HL-60 (cell line): ENCODE measurements at regions not wholly inside any gene's neighbourhood (a gene's known extent, or its start where the extent isn't known, plus 50 kb on each side); places are given as distances from the start of the nearest gene placed in this dataset.

ENCODE experiments used
- DNase-seq, 2 experiments: peaks; one replicate each; pipeline ENCODE4 v3.0.0-alpha.2; 2010 to 2020; ENCODE audit warnings: low read depth in 1 of 2, low spot score in 1 of 2
- H3K27ac ChIP-seq: fragments of 250-450 bp; sonication (Bioruptor Pico); replicated peaks from 2 replicates; pipeline ENCODE4 v1.5.1; 2020; ENCODE audit warnings: mild to moderate bottlenecking, moderate library complexity
- H3K27me3 ChIP-seq: fragments of 250-450 bp; sonication (Bioruptor Pico); 2 replicates; pipeline ENCODE4 v1.5.1; 2021; ENCODE audit warnings: mild to moderate bottlenecking, moderate library complexity; ENCODE audit not compliant: insufficient read depth, poor library complexity, severe bottlenecking
- H3K4me3 ChIP-seq: replicated peaks from 2 replicates; pipeline ENCODE4 v1.5.1; 2011; ENCODE audit warnings: mild to moderate bottlenecking, control low read depth, low read length; ENCODE audit not compliant: insufficient read depth
- CTCF ChIP-seq: IDR thresholded peaks from one replicate; pipeline ENCODE4 v1.5.1; 2011; ENCODE audit warnings: low read length, control low read depth, inconsistent platforms; ENCODE audit not compliant: insufficient read depth
- GABPA ChIP-seq: IDR thresholded peaks from 2 replicates; pipeline ENCODE4 v1.6.1; 2012; ENCODE audit warnings: low read depth
- POLR2AphosphoS5 ChIP-seq: IDR thresholded peaks from 2 replicates; pipeline ENCODE4 v1.6.1; 2012; ENCODE audit warnings: low read depth
- REST ChIP-seq: IDR thresholded peaks from 2 replicates; pipeline ENCODE4 v1.6.1; 2012; ENCODE audit warnings: low read depth; ENCODE audit not compliant: insufficient replicate concordance
- SPI1 ChIP-seq: IDR thresholded peaks from 2 replicates; pipeline ENCODE4 v1.6.1; 2012; ENCODE audit warnings: low read depth, mild to moderate bottlenecking, borderline replicate concordance

- no peak overlapping the region for H3K27ac ChIP-seq
- peaks cover 2% of the 10 kb centered on the region for H3K27me3 ChIP-seq
- TF ChIP-seq POLR2AphosphoS5 = no peak
- peak; percentile 64 for TF ChIP-seq CTCF
- TF ChIP-seq REST = no peak
- no peak for TF ChIP-seq SPI1
- no peak for TF ChIP-seq GABPA
- peak; percentile 62 to 83 for DNase-seq
- no peak overlapping the region for H3K4me3 ChIP-seq
These were observed 268.2 kb downstream of the CDC5L start for GRCh38 chr6:44655412-44656342.

- no peak for TF ChIP-seq POLR2AphosphoS5
- no peak overlapping the region for H3K27ac ChIP-seq
- peaks cover 2% of the 10 kb centered on the region for H3K27me3 ChIP-seq
- H3K4me3 ChIP-seq = no peak overlapping the region
- DNase-seq = no peak
These were observed 269.2 kb downstream of the CDC5L start for GRCh38 chr6:44656691-44657090.

GRCh38 chr6:44657206-44657819, 269.8 kb downstream of the CDC5L start:
- no peak for TF ChIP-seq SPI1
- no peak for TF ChIP-seq REST
- TF ChIP-seq GABPA = no peak
- no peak for TF ChIP-seq POLR2AphosphoS5
- TF ChIP-seq CTCF = no peak
- Histone ChIP-seq H3K27me3 (peaks cover 2% of the 10 kb centered on the region), H3K27ac (no peak overlapping the region), H3K4me3 (no peak overlapping the region)
- DNase-seq = no peak

GRCh38 chr6:44658571-44658970, 271.1 kb downstream of the CDC5L start:
- TF ChIP-seq SPI1 = no peak
- no peak for TF ChIP-seq POLR2AphosphoS5
- TF ChIP-seq REST = no peak
- no peak for TF ChIP-seq CTCF
- no peak for TF ChIP-seq GABPA
- no peak for DNase-seq

More at GRCh38 chr6:44658571-44658970, 271.1 kb downstream of the CDC5L start:
- Histone ChIP-seq H3K27ac (no peak overlapping the region), H3K27me3 (peaks cover 2% of the 10 kb centered on the region), H3K4me3 (no peak overlapping the region)
